NCI-H146 (cell line): ENCODE measurements at regions not wholly inside any gene's neighbourhood (a gene's known extent, or its start where the extent isn't known, plus 50 kb on each side); places are given as distances from the start of the nearest gene placed in this dataset.

Experiments
- DNase-seq: peaks from one replicate; lab custom pipeline; 2025; lab: John Stamatoyannopoulos, UW

GRCh38 chr1:29865051-29865450 lies 628.7 kb downstream of the PTPRU start:
- DNase-seq = no peak

DNA sequence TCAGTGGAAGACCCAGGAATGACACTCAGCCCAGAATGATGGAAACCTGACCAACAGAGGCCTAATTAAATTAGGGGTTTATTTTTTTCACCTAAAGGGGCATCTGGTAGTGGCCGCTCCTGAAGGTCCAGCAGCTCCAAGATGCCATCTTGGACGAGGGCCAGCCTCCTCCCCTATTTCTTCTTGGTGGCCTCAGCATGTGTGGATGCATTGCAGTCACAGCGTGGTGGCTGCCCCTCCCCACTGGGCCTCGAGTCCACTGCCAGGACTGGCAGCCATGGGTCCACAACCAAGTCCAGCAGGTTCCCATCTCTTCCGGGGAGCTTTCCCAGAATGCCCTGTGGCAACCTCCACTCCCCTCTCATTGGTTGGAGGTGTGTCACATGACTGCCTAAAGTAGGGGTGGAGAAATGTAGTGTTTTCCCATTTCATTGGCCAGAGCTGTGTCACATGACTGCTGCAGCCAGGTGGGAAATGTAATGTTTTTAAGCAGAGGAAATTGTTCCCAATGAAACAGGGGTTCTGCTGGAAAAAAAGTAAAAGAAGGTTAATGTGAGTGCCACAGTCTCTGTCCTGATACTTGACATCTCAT lies 628.2 kb downstream of the PTPRU start:
- DNase-seq = no peak

GRCh38 chr1:29861922-29862321 lies 625.6 kb downstream of the PTPRU start:
- no peak for DNase-seq

- no peak for DNase-seq
Measured at GRCh38 chr1:29861446-29861845, 625.1 kb downstream of the PTPRU start.

DNA sequence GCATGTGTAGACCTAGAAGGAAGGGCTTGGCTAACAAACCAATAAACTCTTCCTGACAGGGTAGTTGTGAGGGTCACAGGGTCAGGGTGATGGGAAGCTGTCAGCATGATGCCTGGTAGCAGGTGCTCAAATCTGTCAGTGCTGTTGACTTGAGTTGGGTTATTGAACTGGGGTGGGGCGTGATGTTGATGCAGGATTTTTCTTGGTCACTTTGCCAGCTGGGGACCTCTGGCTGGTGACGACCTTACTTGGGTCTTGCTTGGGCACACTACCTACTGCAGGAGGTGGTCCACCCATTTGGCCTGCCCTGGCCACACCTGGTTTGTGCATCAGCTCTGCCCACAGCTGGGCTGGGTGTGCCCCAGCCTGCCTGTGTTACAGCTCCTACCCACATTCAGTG lies 624.4 kb downstream of the PTPRU start:
- DNase-seq = no peak

DNA sequence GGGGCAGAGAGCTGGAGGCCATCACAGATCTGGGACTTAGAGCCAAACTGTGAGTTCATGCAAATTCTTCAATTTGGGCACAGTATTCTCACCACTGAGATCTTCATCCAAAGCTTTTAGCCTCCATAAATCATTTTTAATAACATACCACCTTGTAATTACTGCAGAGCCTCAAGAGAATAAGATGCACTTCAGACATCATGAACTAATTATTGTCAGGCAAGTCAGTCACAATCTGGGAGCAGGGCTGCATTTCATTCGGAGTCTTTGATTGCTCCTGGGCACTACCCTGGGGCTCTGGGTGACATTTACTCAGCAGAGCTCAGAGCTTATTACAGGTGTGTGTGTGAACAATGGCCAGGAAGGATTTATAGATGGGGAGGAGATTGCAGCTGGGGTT lies 623.7 kb downstream of the PTPRU start:
- DNase-seq = no peak

GRCh38 chr1:29859126-29859525 lies 622.8 kb downstream of the PTPRU start:
- DNase-seq = no peak

GRCh38 chr1:29858646-29859045 lies 622.3 kb downstream of the PTPRU start:
- no peak for DNase-seq

DNA sequence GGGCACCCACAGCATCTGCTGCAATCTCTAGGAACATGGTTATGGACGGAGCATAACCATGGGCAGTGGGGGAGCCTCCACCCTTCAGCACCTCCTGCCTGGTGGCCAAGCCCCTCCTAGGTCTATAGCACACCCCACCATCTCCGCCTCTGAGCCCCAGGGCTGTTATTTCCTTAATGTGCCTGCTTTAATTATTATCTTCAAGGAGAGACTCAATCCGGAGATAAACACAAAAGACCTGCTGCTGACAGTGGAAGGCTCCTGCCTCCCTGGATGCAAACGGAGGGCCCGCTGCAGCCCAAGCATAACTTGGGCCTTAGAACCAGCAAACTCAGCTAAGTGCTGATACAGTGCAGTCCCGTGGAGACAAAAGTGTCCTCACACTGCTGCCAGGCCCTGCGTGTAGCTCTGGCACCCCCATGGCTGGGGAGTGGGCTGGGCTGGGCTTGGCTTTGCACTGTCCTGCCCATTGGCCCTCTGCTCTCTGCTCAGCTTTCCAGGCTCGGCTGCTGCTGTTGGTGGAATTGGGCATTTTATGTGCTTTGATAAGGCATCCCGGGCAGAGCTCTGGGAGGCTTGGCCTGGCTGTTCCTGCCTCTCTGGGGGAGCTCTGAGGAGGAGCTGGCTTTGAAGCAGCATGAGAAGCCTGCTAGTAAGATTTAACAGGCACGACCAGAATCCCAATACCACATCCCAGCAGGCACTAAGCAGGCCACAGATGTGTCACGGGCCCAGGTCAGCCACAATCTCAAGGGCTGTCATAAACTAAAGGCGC lies 620.2 kb downstream of the PTPRU start:
- DNase-seq = no peak

GRCh38 chr1:29855561-29856160 lies 619.3 kb downstream of the PTPRU start:
- no peak for DNase-seq

- DNase-seq = no peak
Measured at GRCh38 chr1:29854700-29855276, 618.5 kb downstream of the PTPRU start.

GRCh38 chr1:29853716-29854330 lies 617.5 kb downstream of the PTPRU start:
- no peak for DNase-seq

DNA sequence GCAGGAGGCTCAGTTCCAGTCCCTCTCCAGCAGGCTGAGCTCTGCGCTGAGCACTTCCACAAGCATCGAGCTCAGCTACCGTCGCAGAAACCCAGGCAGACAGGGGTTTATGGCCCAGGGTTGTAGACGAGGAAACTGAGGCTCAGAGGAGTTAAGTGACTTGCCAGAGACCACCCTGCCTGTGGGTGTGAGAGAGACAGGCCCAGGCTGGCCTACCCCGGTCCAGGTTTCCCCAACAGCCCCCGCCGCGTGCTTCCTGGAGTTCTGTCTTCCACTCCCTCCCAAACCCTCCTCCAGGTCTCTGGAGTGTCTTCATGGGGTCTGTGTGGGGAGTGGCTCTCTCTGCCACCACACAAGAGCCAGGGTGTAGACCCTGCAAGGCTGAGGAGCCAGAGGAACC lies 615.9 kb downstream of the PTPRU start:
- DNase-seq = no peak

- DNase-seq = no peak
Measured at GRCh38 chr1:29851691-29852090, 615.4 kb downstream of the PTPRU start.

- DNase-seq = no peak
Measured at GRCh38 chr1:29849991-29850757, 613.9 kb downstream of the PTPRU start.

- no peak for DNase-seq
Measured at GRCh38 chr1:29849038-29849750, 612.9 kb downstream of the PTPRU start.

DNA sequence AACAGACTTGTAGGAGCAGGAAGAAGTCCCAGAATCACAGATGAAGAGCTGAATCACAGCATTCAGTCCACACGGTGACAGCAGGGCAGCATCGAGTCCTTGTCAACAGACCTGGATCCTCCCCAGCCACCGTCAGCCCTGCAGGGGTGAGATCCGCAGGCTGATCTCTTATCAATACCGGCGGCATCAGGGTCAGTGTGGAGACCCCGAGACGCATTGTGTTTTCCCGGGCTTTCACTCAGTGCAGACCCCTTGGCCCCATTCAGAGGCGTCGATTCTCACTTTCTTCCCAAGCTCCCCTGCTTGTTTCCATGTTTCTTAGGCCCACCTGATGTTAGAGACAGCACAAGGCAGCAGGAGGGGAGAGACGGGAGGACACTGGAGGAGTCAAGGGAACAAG lies 609.6 kb downstream of the PTPRU start:
- DNase-seq = no peak

GRCh38 chr1:29842130-29842529 lies 605.8 kb downstream of the PTPRU start:
- no peak for DNase-seq

DNA sequence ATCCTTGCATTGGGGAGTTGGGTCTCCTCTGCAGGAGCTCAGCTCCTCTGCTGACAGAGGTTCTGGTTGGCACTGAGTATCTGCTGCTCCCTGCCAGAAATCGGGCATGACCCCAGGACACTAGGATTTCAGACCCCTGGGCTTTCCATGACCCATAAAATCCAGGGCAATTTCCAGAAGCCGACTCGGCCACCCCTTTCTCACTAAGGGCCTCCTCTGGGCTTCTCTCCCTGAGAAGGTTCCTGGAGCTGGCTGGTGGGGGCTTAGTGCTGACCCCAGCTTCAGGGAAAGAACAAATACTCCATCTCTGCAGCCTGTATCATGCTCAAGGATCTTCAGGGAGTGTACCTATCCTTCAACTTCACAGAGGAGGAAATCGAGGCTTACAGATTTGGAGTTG lies 603.4 kb downstream of the PTPRU start:
- no peak for DNase-seq

- DNase-seq = no peak
Measured at GRCh38 chr1:29838738-29839320, 602.5 kb downstream of the PTPRU start.
